ENCODE measurements at regions not wholly inside any gene's neighbourhood (a gene's known extent, or its start where the extent isn't known, plus 50 kb on each side); places are given as distances from the start of the nearest gene placed in this dataset.

- no peak for TF ChIP-seq CTCF (IDR thresholded peaks at IDR 0.05)
- no peak for TF ChIP-seq POLR2A (IDR thresholded peaks at IDR 0.05)
These were observed 260.0 kb upstream of the POU2AF2 start for GRCh38 chr11:110985547-110985946.
